Smooth muscle cell (in vitro differentiated cells): ENCODE measurements at regions not wholly inside any gene's neighbourhood (a gene's known extent, or its start where the extent isn't known, plus 50 kb on each side); places are given as distances from the start of the nearest gene placed in this dataset.
A peak's percentile ranks its signal among the peaks of the same experiment; 100 is the strongest.

ENCODE experiments used
- DNase-seq: peaks from one replicate; lab custom pipeline; 2025; ENCODE audit not compliant: unreplicated experiment; lab: John Stamatoyannopoulos, UW
- H2AFZ ChIP-seq: fragments of 200-600 bp; sonication (generic); 2 replicates; pipeline ENCODE4 v1.6.0; 2016; ENCODE audit warnings: antibody characterized with exemption, low read depth, mild to moderate bottlenecking
- H3F3A ChIP-seq: fragments of 200-600 bp; sonication (generic); 2 replicates; pipeline ENCODE4 v1.6.0; 2017; ENCODE audit warnings: antibody characterized with exemption, low read depth
- H3K27ac ChIP-seq: fragments of 200-600 bp; sonication (generic); 2 replicates; pipeline ENCODE4 v1.5.1; 2016; ENCODE audit warnings: low read depth, mild to moderate bottlenecking
- H3K27me3 ChIP-seq: fragments of 200-600 bp; sonication (generic); 2 replicates; pipeline ENCODE4 v1.6.1; 2016; ENCODE audit warnings: low read depth, mild to moderate bottlenecking
- H3K36me3 ChIP-seq: fragments of 200-600 bp; sonication (generic); 2 replicates; pipeline ENCODE4 v1.5.1; 2016; ENCODE audit warnings: low read depth
- H3K4me1 ChIP-seq: fragments of 200-600 bp; sonication (generic); 2 replicates; pipeline ENCODE4 v1.5.1; 2016; ENCODE audit warnings: low read depth
- H3K4me2 ChIP-seq: fragments of 200-600 bp; sonication (generic); 2 replicates; pipeline ENCODE4 v1.6.0; 2016; ENCODE audit warnings: mild to moderate bottlenecking
- H3K4me3 ChIP-seq: fragments of 200-600 bp; sonication (generic); 2 replicates; pipeline ENCODE4 v1.5.1; 2016; ENCODE audit warnings: mild to moderate bottlenecking
- H3K79me2 ChIP-seq: fragments of 200-600 bp; sonication (generic); 2 replicates; pipeline ENCODE4 v1.6.0; 2016; ENCODE audit warnings: low read depth, mild to moderate bottlenecking
- H3K9ac ChIP-seq: fragments of 200-600 bp; sonication (generic); 2 replicates; pipeline ENCODE4 v1.6.0; 2016; ENCODE audit warnings: low read depth
- H3K9me3 ChIP-seq: fragments of 200-600 bp; sonication (generic); replicated peaks from 2 replicates; pipeline ENCODE4 v1.5.1; 2016; ENCODE audit warnings: low read depth
- H4K20me1 ChIP-seq: fragments of 200-600 bp; sonication (generic); 2 replicates; pipeline ENCODE4 v1.6.0; 2016; ENCODE audit warnings: low read depth
- WGBS: methylation state at CpG from one replicate; pipeline ENCODE4 v1.1.7; 2016; ENCODE audit warnings: low lambda C conversion rate; 5-methylcytosine and 5-hydroxymethylcytosine counted together
- TF ChIP-seq, protein P1 (sequence below): fragments of 200-600 bp; sonication (generic); IDR thresholded peaks from 2 replicates; pipeline ENCODE4 v1.5.1; 2017; ENCODE audit warnings: borderline replicate concordance, mild to moderate bottlenecking, antibody characterized with exemption; ENCODE audit not compliant: insufficient read depth, poor library complexity, severe bottlenecking

DNA sequence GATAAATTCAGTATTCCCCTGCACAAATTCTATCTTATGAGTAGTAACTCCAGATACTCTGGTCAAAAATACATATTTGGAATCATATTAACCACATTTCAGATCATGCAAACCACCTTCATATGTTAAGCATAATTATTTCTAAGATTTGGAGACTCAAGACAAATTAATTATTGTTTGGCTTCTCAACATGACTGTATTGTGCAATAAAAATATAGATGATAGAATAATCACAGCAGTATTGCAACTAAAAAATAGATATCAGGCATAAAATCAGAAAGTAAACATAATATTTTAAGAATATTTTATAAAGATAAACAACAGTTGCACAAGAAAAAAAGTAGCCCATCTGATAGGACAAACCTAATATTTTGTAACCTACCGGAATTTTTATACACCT, 1767.6 kb upstream of the NUDT12 start:
- no peak overlapping the region for H3K4me3 ChIP-seq
- H3K27me3 ChIP-seq, result no peaks in the 10 kb centered on the region
- no peaks in the 10 kb centered on the region for H3K4me1 ChIP-seq
- 91% methylated on average over 1 of the region's 1 CpG for WGBS
- H3K4me2 ChIP-seq, result no peak overlapping the region
- H3K9ac ChIP-seq, result no peak overlapping the region
- H3K27ac ChIP-seq, result no peak overlapping the region
- no peaks in the 10 kb centered on the region for H4K20me1 ChIP-seq
- H3K36me3 ChIP-seq, result no peaks in the 10 kb centered on the region
- no peak overlapping the region for H2AFZ ChIP-seq
- no peaks in the 10 kb centered on the region for H3K9me3 ChIP-seq
- DNase-seq, result no peak
- TF ChIP-seq, protein P1, sequence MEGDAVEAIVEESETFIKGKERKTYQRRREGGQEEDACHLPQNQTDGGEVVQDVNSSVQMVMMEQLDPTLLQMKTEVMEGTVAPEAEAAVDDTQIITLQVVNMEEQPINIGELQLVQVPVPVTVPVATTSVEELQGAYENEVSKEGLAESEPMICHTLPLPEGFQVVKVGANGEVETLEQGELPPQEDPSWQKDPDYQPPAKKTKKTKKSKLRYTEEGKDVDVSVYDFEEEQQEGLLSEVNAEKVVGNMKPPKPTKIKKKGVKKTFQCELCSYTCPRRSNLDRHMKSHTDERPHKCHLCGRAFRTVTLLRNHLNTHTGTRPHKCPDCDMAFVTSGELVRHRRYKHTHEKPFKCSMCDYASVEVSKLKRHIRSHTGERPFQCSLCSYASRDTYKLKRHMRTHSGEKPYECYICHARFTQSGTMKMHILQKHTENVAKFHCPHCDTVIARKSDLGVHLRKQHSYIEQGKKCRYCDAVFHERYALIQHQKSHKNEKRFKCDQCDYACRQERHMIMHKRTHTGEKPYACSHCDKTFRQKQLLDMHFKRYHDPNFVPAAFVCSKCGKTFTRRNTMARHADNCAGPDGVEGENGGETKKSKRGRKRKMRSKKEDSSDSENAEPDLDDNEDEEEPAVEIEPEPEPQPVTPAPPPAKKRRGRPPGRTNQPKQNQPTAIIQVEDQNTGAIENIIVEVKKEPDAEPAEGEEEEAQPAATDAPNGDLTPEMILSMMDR, result no peak
- no peaks in the 10 kb centered on the region for H3F3A ChIP-seq
- no peaks in the 10 kb centered on the region for H3K79me2 ChIP-seq

DNA sequence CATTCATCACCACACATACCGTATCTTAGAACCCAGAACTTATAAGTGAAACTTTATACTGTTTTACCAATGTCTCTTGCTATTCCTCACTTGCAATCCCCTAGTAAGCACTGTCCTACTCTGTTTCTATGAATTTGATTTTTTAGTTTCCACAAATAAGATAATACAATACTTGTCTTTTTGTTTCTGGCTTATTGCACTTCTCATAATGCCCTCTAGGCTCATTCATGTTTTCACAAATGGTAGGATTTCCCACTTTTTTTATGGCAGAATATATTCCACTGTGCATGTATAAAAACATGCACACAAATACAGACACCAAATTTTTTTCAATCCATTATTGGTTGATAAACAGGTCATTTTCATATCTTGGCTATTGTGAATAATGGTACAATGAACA, 1742.3 kb upstream of the NUDT12 start:
- no peaks in the 10 kb centered on the region for H3K36me3 ChIP-seq
- no peak for DNase-seq
- TF ChIP-seq, protein P1, result peak; percentile 14

DNA sequence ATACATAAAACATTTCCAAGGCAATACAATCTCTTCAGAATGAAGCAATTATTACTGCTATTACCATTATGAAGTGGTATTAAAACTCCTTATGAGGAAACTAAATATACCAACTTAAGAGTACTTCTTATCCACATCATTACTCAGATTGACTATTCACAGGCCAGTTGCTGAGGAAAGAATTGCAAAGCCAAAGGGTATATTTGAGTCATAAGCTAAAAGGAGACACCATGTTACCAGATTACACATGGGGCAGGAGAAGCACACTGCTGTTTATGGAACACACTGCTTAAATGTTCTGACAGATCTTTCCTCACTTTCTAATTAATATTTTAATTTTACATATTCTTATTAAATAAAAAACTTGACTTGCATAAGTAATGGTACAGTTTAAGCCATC, 1726.4 kb upstream of the NUDT12 start:
- TF ChIP-seq, protein P1, result no peak
- DNase-seq, result no peak
- no peak overlapping the region for H3K9ac ChIP-seq
- H3K4me3 ChIP-seq, result no peak overlapping the region
- no peaks in the 10 kb centered on the region for H3K4me1 ChIP-seq
- H4K20me1 ChIP-seq, result no peaks in the 10 kb centered on the region
- H3K36me3 ChIP-seq, result no peaks in the 10 kb centered on the region
- no peaks in the 10 kb centered on the region for H3K9me3 ChIP-seq
- H3K4me2 ChIP-seq, result no peak overlapping the region
- no peaks in the 10 kb centered on the region for H3F3A ChIP-seq
- H3K27ac ChIP-seq, result no peak overlapping the region
- H3K79me2 ChIP-seq, result no peaks in the 10 kb centered on the region
- H2AFZ ChIP-seq, result no peak overlapping the region
- no peaks in the 10 kb centered on the region for H3K27me3 ChIP-seq

More for the DNA sequence above, 1742.3 kb upstream of the NUDT12 start:
- H3K27ac ChIP-seq, result no peak overlapping the region
- H3K79me2 ChIP-seq, result no peaks in the 10 kb centered on the region
- H4K20me1 ChIP-seq, result no peaks in the 10 kb centered on the region
- 89% methylated on average over 1 of the region's 1 CpG for whole genome bisulfite sequencing
- H3K4me1 ChIP-seq, result no peaks in the 10 kb centered on the region
- H3K9me3 ChIP-seq, result no peaks in the 10 kb centered on the region
- H3K4me2 ChIP-seq, result no peak overlapping the region
- H3F3A ChIP-seq, result no peaks in the 10 kb centered on the region
- H3K27me3 ChIP-seq, result no peaks in the 10 kb centered on the region
- no peak overlapping the region for H3K9ac ChIP-seq
- H2AFZ ChIP-seq, result no peak overlapping the region
- no peak overlapping the region for H3K4me3 ChIP-seq

DNA sequence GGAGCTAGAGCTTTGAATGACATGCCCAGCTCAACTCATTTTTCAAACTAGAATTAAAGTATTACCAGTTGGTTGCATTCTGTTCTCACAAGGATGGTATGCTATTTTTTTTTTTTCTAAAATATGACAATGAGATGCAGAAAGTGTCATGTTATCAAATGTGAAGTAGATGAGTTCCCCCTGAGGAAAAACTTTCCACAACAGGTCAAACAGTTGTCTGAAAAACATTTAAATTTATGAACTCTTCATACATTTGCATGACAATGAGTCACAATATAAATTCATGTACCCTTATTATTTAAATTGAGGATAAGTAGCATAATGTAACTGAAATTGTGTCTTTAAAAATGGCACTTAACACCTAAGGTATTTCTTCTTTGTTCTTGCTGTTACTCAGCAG, 1720.5 kb upstream of the NUDT12 start:
- Histone ChIP-seq H4K20me1 (no peaks in the 10 kb centered on the region), H3K4me3 (no peak overlapping the region), H3F3A (no peaks in the 10 kb centered on the region), H3K36me3 (no peaks in the 10 kb centered on the region), H3K4me1 (no peaks in the 10 kb centered on the region), H3K9me3 (no peaks in the 10 kb centered on the region), H2AFZ (no peak overlapping the region), H3K27me3 (no peaks in the 10 kb centered on the region), H3K4me2 (no peak overlapping the region), H3K79me2 (no peaks in the 10 kb centered on the region), H3K27ac (no peak overlapping the region), H3K9ac (no peak overlapping the region)
- TF ChIP-seq, protein P1, result no peak
- no peak for DNase-seq
